Osteocyte (in vitro differentiated cells): ENCODE measurements at regions not wholly inside any gene's neighbourhood (a gene's known extent, or its start where the extent isn't known, plus 50 kb on each side); places are given as distances from the start of the nearest gene placed in this dataset.

Experiments used
- DNase-seq: peaks from one replicate; pipeline ENCODE4 v3.0.0; 2021; ENCODE audit warnings: mixed read lengths; ENCODE audit not compliant: unreplicated experiment; ENCODE audit errors: extremely low spot score
- H3K27ac Mint-ChIP-seq: one replicate; pipeline ENCODE4 v1.8.0; 2021; ENCODE audit warnings: mild to moderate bottlenecking, mixed read lengths; ENCODE audit not compliant: unreplicated experiment
- H3K27me3 Mint-ChIP-seq: one replicate; pipeline ENCODE4 v1.8.0; 2021; ENCODE audit warnings: mixed read lengths; ENCODE audit not compliant: unreplicated experiment
- H3K36me3 Mint-ChIP-seq: one replicate; pipeline ENCODE4 v1.8.0; 2021; ENCODE audit warnings: mixed read lengths; ENCODE audit not compliant: unreplicated experiment
- H3K4me1 Mint-ChIP-seq: one replicate; pipeline ENCODE4 v1.8.0; 2021; ENCODE audit warnings: mixed read lengths; ENCODE audit not compliant: unreplicated experiment
- H3K4me3 Mint-ChIP-seq: one replicate; pipeline ENCODE4 v1.8.0; 2021; ENCODE audit warnings: mild to moderate bottlenecking, moderate library complexity, mixed read lengths; ENCODE audit not compliant: unreplicated experiment
- H3K9me3 Mint-ChIP-seq: one replicate; pipeline ENCODE4 v1.8.0; 2021; ENCODE audit warnings: mixed read lengths; ENCODE audit not compliant: unreplicated experiment
- TF ChIP-seq, protein P1 (sequence below): fragments of 200-600 bp; sonication (generic); IDR thresholded peaks from 2 replicates; pipeline ENCODE4 v1.5.0; 2021; ENCODE audit warnings: antibody characterized with exemption, mild to moderate bottlenecking, moderate library complexity

DNA sequence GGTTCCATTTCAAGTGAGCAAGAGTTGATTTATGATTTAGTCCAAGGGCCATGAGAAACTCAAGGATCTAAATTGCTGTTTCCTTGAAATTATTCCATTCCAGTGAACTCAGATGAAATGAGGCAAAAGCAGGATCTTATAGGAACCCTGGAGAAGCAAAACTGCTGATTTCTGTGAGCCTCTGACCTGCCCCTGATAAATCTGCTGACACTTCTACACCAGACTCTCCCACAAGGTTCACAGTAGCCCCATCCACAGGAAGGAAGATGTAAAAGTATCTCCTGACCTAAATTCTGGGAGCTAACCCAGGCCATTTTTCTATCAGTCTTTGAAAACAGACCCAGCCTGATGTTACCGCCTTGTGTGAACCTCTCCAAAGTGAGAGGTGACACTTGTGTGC, 987.6 kb upstream of the AUTS2 start:
- Mint-ChIP-seq H3K27ac (no peak overlapping the region), H3K9me3 (peaks cover 22% of the 10 kb centered on the region), H3K4me3 (no peak overlapping the region), H3K36me3 (peaks cover under 1% of the 10 kb centered on the region), H3K4me1 (no peaks in the 10 kb centered on the region), H3K27me3 (peaks cover 19% of the 10 kb centered on the region)
- TF ChIP-seq, protein P1, sequence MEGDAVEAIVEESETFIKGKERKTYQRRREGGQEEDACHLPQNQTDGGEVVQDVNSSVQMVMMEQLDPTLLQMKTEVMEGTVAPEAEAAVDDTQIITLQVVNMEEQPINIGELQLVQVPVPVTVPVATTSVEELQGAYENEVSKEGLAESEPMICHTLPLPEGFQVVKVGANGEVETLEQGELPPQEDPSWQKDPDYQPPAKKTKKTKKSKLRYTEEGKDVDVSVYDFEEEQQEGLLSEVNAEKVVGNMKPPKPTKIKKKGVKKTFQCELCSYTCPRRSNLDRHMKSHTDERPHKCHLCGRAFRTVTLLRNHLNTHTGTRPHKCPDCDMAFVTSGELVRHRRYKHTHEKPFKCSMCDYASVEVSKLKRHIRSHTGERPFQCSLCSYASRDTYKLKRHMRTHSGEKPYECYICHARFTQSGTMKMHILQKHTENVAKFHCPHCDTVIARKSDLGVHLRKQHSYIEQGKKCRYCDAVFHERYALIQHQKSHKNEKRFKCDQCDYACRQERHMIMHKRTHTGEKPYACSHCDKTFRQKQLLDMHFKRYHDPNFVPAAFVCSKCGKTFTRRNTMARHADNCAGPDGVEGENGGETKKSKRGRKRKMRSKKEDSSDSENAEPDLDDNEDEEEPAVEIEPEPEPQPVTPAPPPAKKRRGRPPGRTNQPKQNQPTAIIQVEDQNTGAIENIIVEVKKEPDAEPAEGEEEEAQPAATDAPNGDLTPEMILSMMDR, result no peak
- no peak for DNase-seq

DNA sequence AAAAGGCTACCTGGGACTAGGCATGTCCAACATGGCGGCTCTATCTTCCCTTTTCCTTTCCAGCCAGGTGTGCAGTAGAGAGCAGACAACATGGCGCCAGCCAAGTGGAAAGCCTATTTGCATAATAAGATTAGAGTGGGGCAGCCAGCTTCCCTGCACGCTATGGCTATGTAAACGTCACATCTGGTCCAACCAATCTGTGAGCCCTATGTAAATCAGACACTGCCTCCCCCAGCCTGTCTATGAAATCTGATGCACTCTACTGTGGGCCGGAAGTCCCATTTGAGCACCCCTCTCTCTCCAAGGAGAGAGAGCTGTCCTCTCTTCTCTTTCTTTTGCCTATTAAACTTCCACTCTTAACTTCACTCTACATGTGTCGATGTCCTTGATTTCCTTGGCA, 984.9 kb upstream of the AUTS2 start:
- no peak for DNase-seq
- TF ChIP-seq, protein P1, result no peak
- Mint-ChIP-seq H3K4me3 (no peak overlapping the region), H3K27ac (no peak overlapping the region), H3K36me3 (peaks cover 2% of the 10 kb centered on the region), H3K27me3 (peaks cover 19% of the 10 kb centered on the region), H3K4me1 (no peaks in the 10 kb centered on the region), H3K9me3 (peaks cover 18% of the 10 kb centered on the region)

- DNase-seq, result no peak
- Mint-ChIP-seq H3K9me3 (peaks cover 16% of the 10 kb centered on the region), H3K27ac (no peak overlapping the region)
These were observed 984.4 kb upstream of the AUTS2 start for GRCh38 chr7:68613897-68614296.

DNA sequence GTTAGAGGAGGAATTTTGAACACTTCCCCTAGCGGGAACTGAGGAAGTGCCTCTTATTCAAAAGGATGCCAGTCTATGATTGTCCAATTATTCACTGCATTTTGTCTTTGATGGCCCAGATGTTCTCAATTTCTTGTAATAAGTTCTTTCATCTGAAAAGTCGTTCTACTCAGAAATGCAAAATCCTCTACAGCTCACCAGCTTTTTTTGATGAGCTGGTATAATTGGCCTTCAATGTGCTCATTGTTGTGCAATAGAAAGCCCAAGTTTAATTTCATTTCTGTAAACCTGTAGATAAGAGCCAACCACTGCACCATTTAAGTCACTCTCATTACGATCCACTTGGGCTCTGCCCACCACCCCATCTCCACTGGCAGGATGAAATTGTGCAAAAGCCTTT, 978.7 kb upstream of the AUTS2 start:
- Mint-ChIP-seq H3K4me1 (no peaks in the 10 kb centered on the region), H3K27me3 (peaks cover 5% of the 10 kb centered on the region), H3K27ac (no peak overlapping the region), H3K36me3 (peaks cover 2% of the 10 kb centered on the region), H3K9me3 (peaks cover 9% of the 10 kb centered on the region), H3K4me3 (no peak overlapping the region)
- DNase-seq, result no peak
- TF ChIP-seq, protein P1, result no peak

More at GRCh38 chr7:68613897-68614296, 984.4 kb upstream of the AUTS2 start:
- Mint-ChIP-seq H3K36me3 (peaks cover 2% of the 10 kb centered on the region), H3K4me3 (no peak overlapping the region), H3K27me3 (peaks cover 19% of the 10 kb centered on the region), H3K4me1 (no peaks in the 10 kb centered on the region)
- TF ChIP-seq, protein P1, result no peak

DNA sequence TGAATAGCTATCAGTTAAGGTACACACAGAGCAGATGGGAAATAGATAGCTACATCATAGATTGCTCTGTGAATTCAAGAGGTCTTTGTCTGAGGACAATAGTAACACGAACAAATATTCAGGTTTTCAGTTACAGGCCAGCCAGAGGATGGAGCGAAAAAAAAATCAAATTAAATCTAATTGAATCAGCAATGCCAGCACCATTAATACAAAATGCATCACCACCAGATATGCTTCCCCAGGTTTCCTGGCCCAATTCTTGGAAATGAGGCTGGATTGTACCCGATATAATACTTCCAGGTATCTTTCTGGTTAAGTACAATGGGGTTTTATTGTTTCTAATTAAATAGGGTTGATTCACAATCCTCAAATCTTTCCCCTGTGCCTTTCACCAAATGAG, 975.8 kb upstream of the AUTS2 start:
- no peaks in the 10 kb centered on the region for H3K4me1 Mint-ChIP-seq
- H3K27me3 Mint-ChIP-seq, result no peaks in the 10 kb centered on the region
- H3K4me3 Mint-ChIP-seq, result no peak overlapping the region
- DNase-seq, result no peak
- H3K27ac Mint-ChIP-seq, result no peak overlapping the region
- H3K9me3 Mint-ChIP-seq, result no peaks in the 10 kb centered on the region
- TF ChIP-seq, protein P1, result no peak
- H3K36me3 Mint-ChIP-seq, result no peaks in the 10 kb centered on the region
